Nephron progenitor cell (in vitro differentiated cells): ENCODE measurements at regions not wholly inside any gene's neighbourhood (a gene's known extent, or its start where the extent isn't known, plus 50 kb on each side); places are given as distances from the start of the nearest gene placed in this dataset.
"Not testable (repeated sequence)": the region's sequence is repeated elsewhere in the genome, so short reads cannot be mapped to it uniquely, and the experiment has no call there.

Source experiments
- DNase-seq: peaks from one replicate; pipeline ENCODE4 v3.0.0; 2021
- H3K27ac Mint-ChIP-seq: 2 replicates; pipeline ENCODE4 v1.8.0; 2021; ENCODE audit warnings: mild to moderate bottlenecking, moderate library complexity, mixed read lengths
- H3K27me3 Mint-ChIP-seq: 2 replicates; pipeline ENCODE4 v1.8.0; 2021; ENCODE audit warnings: mild to moderate bottlenecking, low read depth, mixed read lengths; ENCODE audit not compliant: poor library complexity
- H3K36me3 Mint-ChIP-seq: 2 replicates; pipeline ENCODE4 v1.8.0; 2021; ENCODE audit warnings: low read depth, mixed read lengths
- H3K4me1 Mint-ChIP-seq: 2 replicates; pipeline ENCODE4 v1.8.0; 2021; ENCODE audit warnings: mixed read lengths
- H3K4me3 Mint-ChIP-seq: 2 replicates; pipeline ENCODE4 v1.8.0; 2021; ENCODE audit warnings: mild to moderate bottlenecking, moderate library complexity, mixed read lengths
- H3K9me3 Mint-ChIP-seq: 2 replicates; pipeline ENCODE4 v1.8.0; 2021; ENCODE audit warnings: mild to moderate bottlenecking, moderate library complexity, mixed read lengths
- CTCF ChIP-seq: fragments of 200-600 bp; sonication (generic); IDR thresholded peaks from 2 replicates; pipeline ENCODE4 v1.5.0; 2021; ENCODE audit warnings: antibody characterized with exemption

- Mint-ChIP-seq H3K27me3 (peaks cover 11% of the 10 kb centered on the region), H3K9me3 (peaks cover 7% of the 10 kb centered on the region), H3K27ac (no peak overlapping the region), H3K4me1 (no peaks in the 10 kb centered on the region), H3K36me3 (no peaks in the 10 kb centered on the region), H3K4me3 (no peak overlapping the region)
- no peak for TF ChIP-seq CTCF
- DNase-seq: no peak
Measured at GRCh38 chr17:62300697-62301096, 79.7 kb upstream of the EFCAB3 start.

- H3K27ac Mint-ChIP-seq, H3K4me3 Mint-ChIP-seq, DNase-seq, H3K9me3 Mint-ChIP-seq, H3K4me1 Mint-ChIP-seq, H3K36me3 Mint-ChIP-seq, H3K27me3 Mint-ChIP-seq: not testable (repeated sequence)
Measured at GRCh38 chr17:62275290-62275689, 105.1 kb upstream of the EFCAB3 start.

GRCh38 chr17:62268361-62268760 is 112.0 kb upstream of the EFCAB3 start:
- not testable (repeated sequence) for H3K9me3 Mint-ChIP-seq, H3K4me1 Mint-ChIP-seq, H3K36me3 Mint-ChIP-seq, DNase-seq, H3K4me3 Mint-ChIP-seq, H3K27ac Mint-ChIP-seq, H3K27me3 Mint-ChIP-seq

DNA sequence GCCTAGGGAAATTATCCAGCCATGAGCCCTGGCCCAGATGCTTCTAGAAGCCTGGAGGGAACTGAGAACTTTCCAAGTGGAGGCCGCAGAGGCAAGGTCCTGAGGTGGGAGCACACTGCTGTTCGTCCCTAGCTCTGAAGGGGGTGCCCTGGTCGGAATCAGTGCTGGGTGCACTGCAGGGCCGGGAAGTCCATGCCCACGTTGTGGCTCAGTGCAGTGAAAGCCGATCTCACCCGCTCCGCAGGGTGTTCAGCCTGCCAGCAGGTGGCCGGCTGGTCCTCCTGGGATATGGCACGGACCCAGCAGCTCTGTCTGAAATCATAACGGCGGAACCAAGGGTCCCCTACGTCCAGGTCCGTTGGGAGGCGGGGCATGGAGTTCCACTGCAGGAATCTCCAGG is 115.4 kb upstream of the EFCAB3 start:
- H3K27me3 Mint-ChIP-seq, H3K9me3 Mint-ChIP-seq, DNase-seq, H3K4me1 Mint-ChIP-seq, H3K27ac Mint-ChIP-seq, H3K4me3 Mint-ChIP-seq, H3K36me3 Mint-ChIP-seq: not testable (repeated sequence)

- H3K27me3 Mint-ChIP-seq, H3K4me3 Mint-ChIP-seq, DNase-seq, H3K27ac Mint-ChIP-seq, H3K9me3 Mint-ChIP-seq, H3K4me1 Mint-ChIP-seq, H3K36me3 Mint-ChIP-seq: not testable (repeated sequence)
Measured at GRCh38 chr17:62255791-62256190, 124.6 kb upstream of the EFCAB3 start.

DNA sequence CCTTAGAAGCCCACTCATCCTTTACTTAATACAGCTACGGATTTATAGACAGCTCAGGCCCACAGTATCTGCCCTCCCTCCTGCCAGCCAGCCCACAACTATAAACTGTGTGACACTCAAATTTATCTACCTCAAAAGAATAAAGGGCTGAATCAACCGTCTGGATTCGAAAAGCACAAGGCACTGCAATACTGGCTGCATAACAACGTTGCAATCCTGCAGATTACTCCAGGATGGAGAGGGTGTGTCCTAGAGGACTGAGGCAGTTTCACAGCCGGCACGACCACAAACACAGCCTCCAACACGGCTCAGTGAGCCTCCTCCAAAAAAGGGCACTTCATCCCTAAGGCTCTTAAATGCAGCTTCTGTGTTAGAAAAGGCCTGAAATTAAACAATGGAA is 138.3 kb upstream of the EFCAB3 start:
- peaks cover 12% of the 10 kb centered on the region for H3K9me3 Mint-ChIP-seq
- not testable (repeated sequence) for H3K36me3 Mint-ChIP-seq, H3K4me3 Mint-ChIP-seq, H3K27ac Mint-ChIP-seq, DNase-seq, H3K27me3 Mint-ChIP-seq, H3K4me1 Mint-ChIP-seq

DNA sequence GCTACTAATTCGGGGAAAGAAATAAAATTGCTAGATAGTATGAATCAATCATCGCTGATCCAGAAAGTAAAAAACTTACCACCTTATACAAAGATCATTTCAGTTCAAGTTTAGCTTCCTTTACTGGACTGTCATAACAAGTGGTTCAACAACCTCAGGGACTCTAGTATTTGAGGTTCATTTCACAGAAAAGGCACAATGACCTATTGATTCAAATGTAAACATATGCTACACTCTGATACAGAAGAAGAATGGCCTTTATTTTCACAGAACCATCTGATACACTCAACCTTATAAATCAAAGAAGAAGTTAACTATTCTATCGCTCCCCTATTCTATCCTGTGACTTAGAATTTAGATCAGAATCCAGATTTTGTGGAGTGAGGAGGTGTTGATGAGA is 140.8 kb upstream of the EFCAB3 start:
- DNase-seq, H3K4me3 Mint-ChIP-seq, H3K27me3 Mint-ChIP-seq, H3K4me1 Mint-ChIP-seq, H3K27ac Mint-ChIP-seq, H3K36me3 Mint-ChIP-seq: not testable (repeated sequence)
- H3K9me3 Mint-ChIP-seq: peaks cover 15% of the 10 kb centered on the region

GRCh38 chr17:62238551-62239338 is 141.6 kb upstream of the EFCAB3 start:
- H3K4me3 Mint-ChIP-seq, DNase-seq, H3K36me3 Mint-ChIP-seq, H3K4me1 Mint-ChIP-seq, H3K9me3 Mint-ChIP-seq, H3K27me3 Mint-ChIP-seq, H3K27ac Mint-ChIP-seq: not testable (repeated sequence)

DNA sequence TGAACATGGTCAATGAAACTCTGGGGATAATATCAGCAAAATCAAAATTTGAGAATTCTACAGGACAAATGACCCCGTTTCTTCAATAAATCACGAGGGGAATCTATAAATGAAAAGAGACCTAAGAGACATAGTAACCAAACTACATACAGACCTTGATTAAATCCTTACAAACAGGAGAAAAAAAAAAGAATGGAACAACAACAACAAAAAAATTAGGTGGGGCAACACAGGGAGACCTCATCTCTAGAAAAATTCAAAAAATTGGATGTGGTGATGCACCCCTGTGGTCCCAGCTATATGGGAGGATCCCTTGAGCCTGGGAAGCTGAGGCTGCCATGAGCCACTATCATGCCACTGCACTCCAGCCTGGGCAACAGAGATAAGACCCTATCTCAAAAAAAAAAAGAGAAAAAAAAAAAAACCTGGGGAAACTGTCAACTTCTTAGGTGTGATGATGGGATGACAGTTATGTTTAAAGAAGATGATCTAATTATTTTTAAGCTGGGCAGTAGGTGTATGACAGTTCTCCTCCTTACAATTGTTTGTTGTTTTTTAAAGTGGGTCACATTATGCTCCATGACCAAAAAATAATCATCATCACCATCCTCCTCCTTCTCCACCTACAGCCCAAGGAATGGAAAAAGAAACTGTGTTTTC is 146.4 kb upstream of the EFCAB3 start:
- DNase-seq, H3K36me3 Mint-ChIP-seq, H3K4me3 Mint-ChIP-seq, H3K27me3 Mint-ChIP-seq, H3K4me1 Mint-ChIP-seq, H3K9me3 Mint-ChIP-seq, H3K27ac Mint-ChIP-seq: not testable (repeated sequence)

DNA sequence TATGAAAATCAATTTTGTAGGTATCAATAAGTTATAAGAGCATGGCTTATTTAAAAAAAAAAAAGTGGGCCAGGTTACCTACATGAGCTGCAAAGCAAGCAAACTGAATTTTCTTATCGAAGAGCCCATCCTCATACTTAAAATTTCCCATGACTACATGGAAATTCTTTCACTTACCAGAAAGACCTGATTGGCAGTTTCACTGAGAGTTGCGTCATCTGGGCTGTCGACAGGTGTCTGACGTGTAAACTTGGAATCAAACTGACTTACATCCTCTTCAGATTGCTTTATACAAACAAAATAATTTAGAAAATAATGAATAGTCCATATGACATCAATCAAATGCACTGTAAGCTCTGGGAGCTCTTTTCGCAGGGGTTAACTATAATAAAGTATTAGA is 149.1 kb upstream of the EFCAB3 start:
- not testable (repeated sequence) for DNase-seq, H3K27ac Mint-ChIP-seq, H3K4me3 Mint-ChIP-seq, H3K9me3 Mint-ChIP-seq, H3K36me3 Mint-ChIP-seq, H3K27me3 Mint-ChIP-seq, H3K4me1 Mint-ChIP-seq
